CD4-positive, alpha-beta T cell (primary cell): ENCODE measurements at regions not wholly inside any gene's neighbourhood (a gene's known extent, or its start where the extent isn't known, plus 50 kb on each side); places are given as distances from the start of the nearest gene placed in this dataset.

ENCODE experiments used
- ATAC-seq: fragments of 200-7000 bp; cut with Tn5 transposase; one replicate; pipeline ENCODE4 v1.10.0; 2022; ENCODE audit warnings: mild to moderate bottlenecking; ENCODE audit not compliant: poor library complexity
- CTCF ChIA-PET: fragments of 350-600 bp; sonication (Branson Sonifier 250); formaldehyde crosslinking; loops from one replicate; lab custom pipeline; 2021; ENCODE audit warnings: antibody characterized with exemption, inconsistent platforms; lab: Charles Lee
- POLR2A ChIA-PET: fragments of 350-600 bp; sonication (Branson Sonifier 250); formaldehyde crosslinking; loops from one replicate; lab custom pipeline; 2021; ENCODE audit warnings: antibody characterized with exemption, inconsistent platforms; lab: Charles Lee
- DNase-seq, 14 experiments: peaks; one replicate each; pipeline ENCODE4 v3.0.0-alpha.2; 2013 to 2020; ENCODE audit warnings: mixed read lengths in 2 of 14
- H3K27ac ChIP-seq, 2 donors: one replicate each; pipeline versions ENCODE4 v1.5.1 to v1.7.0; 2013; ENCODE audit warnings: low read length in 2 of 2, low read depth in 1 of 2, mild to moderate bottlenecking in 1 of 2
- H3K27me3 ChIP-seq, 2 experiments: 1 replicate in 1 of 2; 2 replicates in 1 of 2; pipeline versions ENCODE4 v1.6.1 to v1.7.0; 2013; ENCODE audit warnings: low read length in 2 of 2, control low read depth in 1 of 2, mild to moderate bottlenecking in 1 of 2, moderate library complexity in 1 of 2; ENCODE audit not compliant: insufficient read depth in 2 of 2, control insufficient read depth in 1 of 2
- H3K36me3 ChIP-seq: one replicate; pipeline ENCODE4 v1.6.1; 2013; ENCODE audit warnings: low read length, control low read depth; ENCODE audit not compliant: insufficient read depth
- H3K4me1 ChIP-seq: one replicate; pipeline ENCODE4 v1.6.1; 2013; ENCODE audit warnings: low read length, control low read depth; ENCODE audit not compliant: insufficient read depth
- H3K4me3 ChIP-seq: one replicate; pipeline ENCODE4 v1.5.1; 2013; ENCODE audit warnings: mild to moderate bottlenecking, low read length, moderate library complexity
- H3K9me3 ChIP-seq, 2 experiments: 1 replicate in 1 of 2; 2 replicates in 1 of 2; pipeline versions ENCODE4 v1.6.1 to v1.7.0; 2013; ENCODE audit warnings: low read length in 2 of 2, mild to moderate bottlenecking in 2 of 2, control low read depth in 1 of 2, moderate library complexity in 1 of 2; ENCODE audit not compliant: control insufficient read depth in 1 of 2, insufficient read depth in 1 of 2
- H3K27ac Mint-ChIP-seq: one replicate; pipeline ENCODE4 v1.8.0; 2020; ENCODE audit warnings: mixed read lengths
- H3K27me3 Mint-ChIP-seq: one replicate; pipeline ENCODE4 v1.8.0; 2021; ENCODE audit warnings: mixed read lengths
- H3K36me3 Mint-ChIP-seq: one replicate; pipeline ENCODE4 v1.8.0; 2021; ENCODE audit warnings: low read depth, mixed read lengths
- H3K4me1 Mint-ChIP-seq: one replicate; pipeline ENCODE4 v1.8.0; 2021; ENCODE audit warnings: low read depth, mixed read lengths
- H3K4me3 Mint-ChIP-seq: one replicate; pipeline ENCODE4 v1.8.0; 2020; ENCODE audit warnings: mild to moderate bottlenecking, mixed read lengths
- H3K9me3 Mint-ChIP-seq: one replicate; pipeline ENCODE4 v1.8.0; 2020; ENCODE audit warnings: mixed read lengths
- CTCF ChIP-seq: fragments of 200-600 bp; IDR thresholded peaks from one replicate; pipeline ENCODE4 v1.8.0; 2022; ENCODE audit warnings: antibody characterized with exemption, mild to moderate bottlenecking
- intact Hi-C, 2 experiments: fragments of 100-400 bp; cut with DNase I in 1 of 2; cut with micrococcal nuclease in 1 of 2; formaldehyde crosslinking; loops; one replicate each; pipeline versions ENCODE4 v1.15.1 to v1.9.0; 2023 to 2025; cut with DNase I, micrococcal nuclease

GRCh38 chr6:74690365-74690764 is 515.5 kb downstream of the COL12A1 start:
- intact Hi-C loops: no loop called here
- Histone ChIP-seq H3K36me3 (no peaks in the 10 kb centered on the region), H3K27ac (no peak overlapping the region), H3K4me1 (no peaks in the 10 kb centered on the region), H3K4me3 (no peak overlapping the region), H3K9me3 (no peaks in the 10 kb centered on the region), H3K27me3 (no peaks in the 10 kb centered on the region)
- Mint-ChIP-seq H3K4me3 (no peak overlapping the region), H3K4me1 (no peaks in the 10 kb centered on the region), H3K36me3 (no peaks in the 10 kb centered on the region), H3K27ac (no peak overlapping the region), H3K9me3 (peaks cover 10% of the 10 kb centered on the region), H3K27me3 (no peaks in the 10 kb centered on the region)
- no peak for DNase-seq
- CTCF ChIA-PET: no interaction called here
- POLR2A ChIA-PET: no interaction called here
- no peak for ATAC-seq
- no peak for TF ChIP-seq CTCF

- ATAC-seq (no peak), DNase-seq (no peak)
- POLR2A ChIA-PET: no interaction called here
- H3K27ac ChIP-seq: no peak overlapping the region
- H3K36me3 Mint-ChIP-seq: no peaks in the 10 kb centered on the region
- H3K27ac Mint-ChIP-seq: no peak overlapping the region
- intact Hi-C loops: no loop called here
- no peak for TF ChIP-seq CTCF
- CTCF ChIA-PET: no interaction called here
- H3K4me1 ChIP-seq: no peaks in the 10 kb centered on the region
- no peaks in the 10 kb centered on the region for H3K36me3 ChIP-seq
- no peaks in the 10 kb centered on the region for H3K9me3 ChIP-seq
- no peaks in the 10 kb centered on the region for H3K4me1 Mint-ChIP-seq
- H3K4me3 Mint-ChIP-seq: no peak overlapping the region
- no peaks in the 10 kb centered on the region for H3K27me3 ChIP-seq
- no peak overlapping the region for H3K4me3 ChIP-seq
- H3K9me3 Mint-ChIP-seq: peaks cover 7% of the 10 kb centered on the region
- H3K27me3 Mint-ChIP-seq: no peaks in the 10 kb centered on the region
These were observed 516.3 kb downstream of the COL12A1 start for GRCh38 chr6:74689601-74690000.

- H3K4me1 ChIP-seq: no peaks in the 10 kb centered on the region
- intact Hi-C loops: no loop called here
- no peak for DNase-seq
- POLR2A ChIA-PET: no interaction called here
- ATAC-seq: no peak
- H3K36me3 ChIP-seq: no peaks in the 10 kb centered on the region
- Mint-ChIP-seq H3K9me3 (peaks cover 6% of the 10 kb centered on the region), H3K27me3 (no peaks in the 10 kb centered on the region), H3K4me1 (no peaks in the 10 kb centered on the region), H3K4me3 (no peak overlapping the region), H3K36me3 (no peaks in the 10 kb centered on the region), H3K27ac (no peak overlapping the region)
- no peak overlapping the region for H3K27ac ChIP-seq
- no peak for TF ChIP-seq CTCF
- no peak overlapping the region for H3K4me3 ChIP-seq
- H3K9me3 ChIP-seq: no peaks in the 10 kb centered on the region
- CTCF ChIA-PET: no interaction called here
- H3K27me3 ChIP-seq: no peaks in the 10 kb centered on the region
These were observed 528.4 kb downstream of the COL12A1 start for GRCh38 chr6:74677463-74677862.
